K562 (cell line): ENCODE measurements at regions not wholly inside any gene's neighbourhood (a gene's known extent, or its start where the extent isn't known, plus 50 kb on each side); places are given as distances from the start of the nearest gene placed in this dataset.

Experiments used
- CTCF ChIP-seq, 3 experiments: IDR thresholded peaks in 2 of 3; conservative IDR thresholded peaks in 1 of 3; 2 replicates each; pipeline ENCODE4 v1.5.1; 2011 to 2012; ENCODE audit warnings: low read length in 3 of 3, mild to moderate bottlenecking in 3 of 3, control low read depth in 2 of 3, improper control_type of control experiment in 1 of 3, inconsistent platforms in 1 of 3, low read depth in 1 of 3, mixed read lengths in 1 of 3, moderate library complexity in 1 of 3; ENCODE audit not compliant: insufficient read depth in 2 of 3
- RFX1 ChIP-seq: fragments of 450-650 bp; IDR thresholded peaks from 2 replicates; pipeline ENCODE4 v1.6.1; 2016; ENCODE audit warnings: mild to moderate bottlenecking, moderate library complexity
- ZNF140 ChIP-seq: fragments of 250-450 bp; sonication (Bioruptor Pico); IDR thresholded peaks from 2 replicates; pipeline ENCODE4 v1.8.0; 2021; ENCODE audit warnings: moderate library complexity, mild to moderate bottlenecking, inconsistent platforms

- TF ChIP-seq CTCF (IDR thresholded peaks at IDR 0.05 in 2 of 3, conservative IDR thresholded peaks at IDR 0.05 in 1 of 3; ENCODE audit: insufficient read depth in 2 of 3, low read depth in 1 of 3, low read length in 3 of 3) (no peak), RFX1 (no peak), ZNF140 (CRISPR knock-in tag) (no peak)
Observed at GRCh38 chr7:134391223-134391622, 67.7 kb downstream of the AKR1B1 start.
